ENCODE measurements at regions not wholly inside any gene's neighbourhood (a gene's known extent, or its start where the extent isn't known, plus 50 kb on each side); places are given as distances from the start of the nearest gene placed in this dataset.

DNA sequence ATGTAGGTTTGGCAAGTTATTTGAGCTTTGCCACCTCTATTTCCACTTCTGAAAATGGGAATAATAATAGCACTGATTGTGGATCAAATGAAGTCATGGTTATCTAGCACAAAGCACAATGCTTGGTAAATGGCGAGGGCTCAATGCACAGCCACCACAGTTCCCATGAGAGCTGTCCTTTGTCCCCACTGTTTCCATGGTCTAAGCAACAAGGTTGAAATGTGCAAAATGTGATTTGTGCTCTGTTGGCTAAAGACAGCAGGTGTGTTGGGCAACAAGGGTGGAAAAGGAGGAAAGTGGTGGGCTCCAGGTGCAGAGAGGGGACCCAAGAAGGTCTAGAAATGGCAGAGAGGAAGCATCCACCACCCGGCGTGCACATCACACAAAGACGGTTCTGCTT lies 200.5 kb downstream of the TRIM29 start:
- DNase-seq = no peak

DNA sequence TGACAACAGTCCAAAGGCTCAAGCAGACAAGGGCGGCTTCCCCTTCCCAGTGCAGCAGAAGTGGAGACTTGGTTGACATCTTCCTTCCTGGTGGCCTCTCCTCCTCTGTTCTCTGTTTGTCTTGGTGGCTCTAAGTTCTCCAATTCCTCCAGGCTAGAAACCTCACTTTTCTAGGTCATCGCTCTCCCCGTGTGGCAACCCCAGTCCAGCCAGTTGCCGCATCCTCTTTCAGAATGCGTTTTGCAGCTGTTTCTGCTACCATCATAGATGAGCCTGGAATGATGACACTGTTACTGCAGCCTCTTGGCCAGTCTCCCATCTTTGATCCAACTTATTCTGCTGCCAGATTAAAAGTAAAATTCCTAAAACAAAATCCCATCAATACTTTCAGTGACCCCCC lies 201.5 kb downstream of the TRIM29 start:
- no peak for DNase-seq

DNA sequence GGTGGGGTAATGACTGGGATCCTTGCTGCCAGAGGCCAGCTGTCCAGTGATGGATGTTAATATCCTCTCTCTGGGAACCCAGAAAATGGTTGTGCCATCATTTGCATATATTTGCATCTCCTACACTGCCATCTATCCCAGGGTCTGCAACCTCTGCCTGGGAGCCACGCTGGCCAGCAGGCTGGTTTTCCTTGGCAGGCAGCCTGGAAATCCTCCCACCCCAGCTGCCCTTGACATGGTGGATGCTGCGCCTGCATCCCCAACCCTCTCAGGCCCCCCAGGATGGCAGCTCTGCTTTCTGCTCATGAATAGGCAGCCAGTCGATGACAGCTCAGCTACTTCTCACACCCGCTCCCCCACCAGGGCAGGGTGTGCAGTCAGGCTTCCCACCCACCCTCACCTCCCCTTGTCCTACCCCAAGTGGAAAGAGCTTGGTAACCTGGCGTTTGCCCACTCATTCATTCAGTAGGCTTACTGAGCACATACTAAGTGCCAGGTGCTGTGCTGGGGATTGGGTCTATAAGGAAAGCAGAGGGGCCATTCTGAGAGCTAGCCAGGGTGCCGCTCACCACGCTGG lies 202.5 kb downstream of the TRIM29 start:
- DNase-seq = no peak

DNA sequence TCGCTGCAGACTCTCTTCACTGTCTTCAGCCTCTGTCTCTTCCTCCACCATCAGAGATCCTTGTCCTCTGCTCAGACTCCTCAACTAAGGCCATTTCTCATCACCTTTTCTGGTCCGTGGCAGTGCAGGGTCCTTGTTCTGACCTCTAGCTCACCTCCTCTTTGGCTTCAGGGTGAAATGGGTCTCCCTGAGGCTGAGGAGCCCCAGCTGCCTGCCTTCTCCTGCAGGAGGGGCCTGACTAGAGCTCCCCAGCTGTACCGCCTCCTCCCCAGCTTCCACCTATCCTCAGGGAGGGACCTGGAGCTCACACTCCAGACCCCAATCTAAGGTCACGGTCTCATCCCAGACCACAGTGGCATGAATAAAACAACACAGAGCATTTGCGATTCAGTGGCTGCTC lies 203.0 kb downstream of the TRIM29 start:
- DNase-seq = no peak

DNA sequence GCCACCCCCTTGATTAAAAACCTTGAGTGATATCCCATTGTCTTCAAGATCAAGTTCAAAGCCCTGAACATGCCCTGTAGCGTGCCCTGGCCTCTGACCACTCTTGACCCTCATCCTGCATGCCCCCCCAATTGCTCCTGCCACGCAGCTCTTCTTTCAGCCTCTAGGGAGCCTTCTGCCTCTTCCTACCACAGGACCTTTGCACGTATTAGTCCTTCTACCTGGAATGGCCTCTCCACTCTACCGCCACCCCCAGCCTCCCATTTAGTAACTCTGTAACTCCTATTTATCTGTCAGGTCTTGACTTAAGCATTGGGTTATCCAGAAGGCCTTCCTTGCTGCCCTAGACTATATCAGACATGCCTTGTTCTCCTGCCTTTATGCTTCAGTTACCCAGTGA lies 203.6 kb downstream of the TRIM29 start:
- DNase-seq = no peak

DNA sequence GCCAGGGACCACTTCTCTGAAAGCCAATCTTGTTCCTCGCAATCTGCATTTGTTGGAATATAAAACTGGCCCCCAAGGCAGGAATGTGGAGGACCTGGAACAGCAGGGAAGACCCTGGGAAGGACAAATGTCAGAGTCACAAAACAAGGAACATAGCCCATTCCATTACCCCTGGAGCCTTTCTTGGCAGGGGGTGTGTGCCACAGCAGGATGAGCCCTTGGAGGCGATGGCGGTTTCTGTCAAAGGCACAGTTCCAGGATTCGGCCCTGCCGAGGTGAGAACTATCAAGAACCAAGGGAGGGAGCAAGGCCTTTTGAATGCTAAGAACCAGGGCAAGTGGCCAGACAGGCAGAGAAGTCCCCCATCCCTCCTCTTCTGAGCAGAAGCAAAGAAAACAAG lies 204.3 kb downstream of the TRIM29 start:
- DNase-seq = no peak

DNA sequence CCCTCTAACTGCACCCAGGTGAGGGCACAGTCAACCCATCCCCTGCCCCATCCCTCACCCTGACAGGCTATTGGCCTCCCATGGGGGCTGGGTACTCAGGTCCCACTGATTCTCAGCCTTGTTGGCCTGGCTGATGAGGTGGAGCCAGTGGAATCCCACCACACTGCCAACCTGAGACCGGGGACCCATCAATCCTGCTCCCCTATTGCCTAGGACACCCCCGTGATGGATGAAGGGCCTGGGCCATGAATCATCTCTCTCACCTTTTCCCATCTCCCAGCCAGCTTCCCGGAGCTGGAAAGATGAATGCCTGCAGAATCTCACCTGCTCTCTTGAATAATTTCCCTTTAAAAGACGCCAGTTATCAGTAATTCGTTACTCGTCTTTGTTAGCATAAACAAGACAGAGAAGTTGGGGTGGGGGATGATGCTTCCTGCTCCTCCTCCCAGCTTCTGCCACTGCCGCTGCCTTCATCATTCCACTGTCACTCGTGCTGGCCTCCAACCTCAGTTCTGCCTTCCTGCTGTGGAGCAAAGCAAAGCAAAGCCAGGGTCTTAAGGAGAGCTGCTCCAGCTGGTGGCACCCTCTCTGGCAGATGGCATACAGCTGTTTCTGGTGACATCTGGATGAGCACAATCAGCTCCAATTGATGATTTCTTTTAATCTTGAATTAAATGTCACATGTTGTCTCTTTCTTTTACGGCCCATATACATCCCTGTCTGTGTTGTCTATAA lies 204.0 kb upstream of the NECTIN1 start:
- DNase-seq = no peak

DNA sequence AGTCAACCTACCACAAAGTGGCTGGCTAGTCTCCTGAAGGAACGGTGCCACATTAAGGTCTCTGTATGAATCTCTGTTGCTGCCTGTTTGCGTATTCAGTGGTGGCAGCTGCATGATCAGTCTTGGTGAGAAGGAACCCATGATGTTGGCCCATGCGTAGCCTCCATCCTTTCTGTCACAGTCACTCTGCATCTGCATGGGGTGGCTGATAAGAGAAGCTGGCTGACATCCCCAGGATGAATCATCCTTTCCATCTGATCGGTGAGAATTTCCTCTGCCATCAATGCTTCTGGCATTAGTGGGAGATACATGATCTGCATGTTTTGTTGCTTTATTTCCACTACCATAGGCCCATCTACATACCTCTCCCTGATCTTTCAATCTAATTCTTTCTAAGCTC lies 199.0 kb upstream of the NECTIN1 start:
- no peak for DNase-seq

DNA sequence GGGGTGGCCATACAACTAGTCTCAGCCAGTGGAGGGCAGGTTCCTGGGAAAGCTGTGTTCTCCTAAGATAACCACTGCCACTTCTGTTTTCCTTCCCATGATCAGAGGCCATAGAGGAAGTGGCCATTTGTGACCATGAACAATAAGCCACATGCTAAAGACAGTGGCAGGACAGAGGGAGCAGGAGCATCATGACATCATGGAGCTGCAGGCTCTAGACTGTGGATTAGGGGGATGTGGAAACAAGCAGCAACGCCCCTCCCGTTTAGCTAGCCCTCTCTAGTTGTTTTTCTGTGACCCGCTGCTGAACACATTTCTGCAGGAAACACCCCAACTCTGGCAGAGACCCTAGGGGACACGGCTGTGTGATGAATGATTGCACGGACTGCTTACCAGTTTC lies 195.0 kb upstream of the NECTIN1 start:
- no peak for DNase-seq

DNA sequence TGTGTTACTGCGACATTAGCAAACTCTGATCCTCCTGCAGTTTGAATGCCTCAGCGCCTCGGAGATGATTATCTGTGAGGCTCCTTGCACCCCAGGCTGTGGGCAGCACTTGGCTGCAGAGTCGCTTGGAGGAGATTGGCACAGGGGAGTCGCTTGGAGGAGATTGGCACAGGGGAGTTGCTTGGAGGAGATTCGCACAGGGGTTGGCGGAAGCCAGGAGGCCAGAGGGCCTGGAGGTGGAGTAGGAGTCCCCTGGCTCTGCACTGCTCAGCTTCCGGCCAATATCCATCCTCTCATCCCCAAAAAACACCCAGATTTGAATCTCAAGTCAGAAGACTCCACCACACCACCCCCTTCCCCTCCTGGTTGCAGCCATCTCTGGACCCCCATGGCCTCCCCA lies 192.6 kb upstream of the NECTIN1 start:
- DNase-seq = no peak

DNA sequence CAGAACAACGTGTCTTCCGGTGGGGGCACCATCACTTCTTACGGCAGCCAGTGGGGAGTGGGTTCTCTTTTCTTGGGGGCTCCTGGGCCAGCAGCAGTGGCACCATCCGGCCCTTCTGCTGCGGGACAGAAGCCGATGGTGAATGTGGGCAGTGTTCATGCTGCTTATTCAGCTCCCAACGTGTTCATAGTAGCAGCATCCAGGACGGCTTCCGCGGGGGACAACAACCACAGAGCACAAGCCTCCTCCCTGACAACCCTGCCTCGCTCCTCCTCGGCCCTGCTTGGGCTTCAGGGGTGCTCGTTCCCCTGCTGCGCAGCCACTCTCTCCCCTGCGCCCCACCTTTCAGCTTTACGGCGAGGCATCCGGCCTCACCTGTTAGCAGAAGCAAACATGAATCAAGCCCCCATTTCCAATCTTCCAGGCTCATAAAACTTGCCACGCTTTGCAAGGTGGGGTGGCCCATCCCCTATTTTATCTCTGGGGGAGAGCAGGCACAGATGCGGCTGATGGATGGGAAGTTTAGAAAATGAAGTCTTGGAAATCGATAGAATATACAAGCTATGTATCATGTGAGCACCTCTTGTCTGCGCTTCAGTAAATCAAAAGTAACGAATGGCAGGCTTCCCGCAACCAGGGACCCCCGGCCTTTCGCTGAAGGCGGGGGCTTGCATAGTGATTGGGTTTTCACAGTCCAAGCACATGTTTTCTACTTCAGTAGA lies 191.8 kb upstream of the NECTIN1 start:
- no peak for DNase-seq

DNA sequence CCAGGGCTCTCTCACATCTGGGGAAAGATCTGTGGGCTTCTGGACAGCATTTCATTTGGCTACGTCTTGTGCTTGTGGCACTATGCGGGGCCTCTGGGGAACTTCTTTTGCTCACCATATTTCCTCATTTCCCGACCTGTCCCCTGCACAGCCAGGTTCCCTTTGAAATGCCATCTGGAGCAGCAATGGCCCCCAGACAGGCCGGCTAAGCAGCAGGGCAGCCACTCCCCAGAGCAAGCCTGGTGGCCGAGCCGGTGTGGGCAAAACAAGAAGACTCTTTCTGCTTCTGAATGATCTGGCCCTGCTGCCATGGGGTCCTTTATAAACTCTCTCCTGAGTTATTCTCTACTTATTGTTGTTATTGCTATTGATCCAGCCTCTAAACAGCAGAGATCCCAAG lies 190.7 kb upstream of the NECTIN1 start:
- DNase-seq = no peak

DNA sequence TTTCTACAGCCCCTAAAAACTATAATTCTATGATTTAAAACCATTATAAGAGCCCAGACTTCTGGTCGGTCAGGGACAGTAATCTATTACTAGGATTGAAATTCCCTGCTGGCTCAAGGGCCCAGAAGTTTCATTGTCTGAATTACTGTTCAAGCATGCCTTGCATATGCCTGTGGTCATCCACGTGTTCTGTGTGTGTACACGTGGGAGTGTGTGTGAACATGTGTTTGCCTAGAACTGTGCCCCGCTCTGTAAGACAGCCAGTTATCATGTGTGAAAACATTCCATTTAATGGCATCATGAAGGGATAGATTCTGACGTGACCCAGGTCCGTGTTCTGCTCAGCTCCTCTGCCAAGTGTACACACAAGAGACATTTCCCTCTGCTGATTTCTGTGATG lies 189.3 kb upstream of the NECTIN1 start:
- DNase-seq = no peak

DNA sequence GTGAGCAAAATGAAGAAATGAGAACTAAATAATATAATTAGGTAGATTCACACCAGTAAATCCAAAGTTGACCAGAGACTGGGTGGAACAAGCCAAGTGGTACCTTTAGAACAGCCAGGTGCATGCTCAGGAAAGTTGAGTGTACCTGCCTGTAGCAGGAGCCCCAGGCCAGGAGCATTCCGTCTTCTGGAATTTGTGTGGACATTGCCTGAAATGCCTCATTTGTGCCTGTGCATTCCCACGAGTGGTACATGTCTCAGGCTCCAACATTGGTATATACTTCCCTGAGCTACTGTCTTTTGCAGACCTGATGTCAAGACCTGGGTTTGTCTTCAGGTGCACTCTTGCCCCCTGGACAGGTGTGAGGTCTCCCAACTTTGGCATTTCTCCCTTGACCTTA lies 187.6 kb upstream of the NECTIN1 start:
- no peak for DNase-seq

DNA sequence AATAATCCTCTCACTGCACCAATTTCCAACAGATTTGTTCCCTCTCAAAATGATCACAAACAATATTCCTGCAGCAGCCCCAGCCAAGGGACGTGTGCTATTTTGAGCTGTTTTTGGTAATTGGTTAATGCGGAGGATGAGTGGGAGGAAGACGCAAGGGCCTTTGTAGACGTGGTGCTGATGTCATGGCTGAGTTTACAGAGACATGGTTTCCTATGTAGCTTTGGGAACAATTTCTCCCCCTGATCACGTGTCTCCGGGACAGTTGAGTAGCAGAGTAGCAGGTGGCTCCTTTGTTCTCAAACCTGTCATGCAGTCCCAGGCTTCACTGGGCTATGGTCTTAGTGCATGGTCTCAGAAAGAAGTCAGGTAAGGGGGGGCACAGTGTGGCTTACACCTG lies 183.2 kb upstream of the NECTIN1 start:
- DNase-seq = peak; percentile 30

DNA sequence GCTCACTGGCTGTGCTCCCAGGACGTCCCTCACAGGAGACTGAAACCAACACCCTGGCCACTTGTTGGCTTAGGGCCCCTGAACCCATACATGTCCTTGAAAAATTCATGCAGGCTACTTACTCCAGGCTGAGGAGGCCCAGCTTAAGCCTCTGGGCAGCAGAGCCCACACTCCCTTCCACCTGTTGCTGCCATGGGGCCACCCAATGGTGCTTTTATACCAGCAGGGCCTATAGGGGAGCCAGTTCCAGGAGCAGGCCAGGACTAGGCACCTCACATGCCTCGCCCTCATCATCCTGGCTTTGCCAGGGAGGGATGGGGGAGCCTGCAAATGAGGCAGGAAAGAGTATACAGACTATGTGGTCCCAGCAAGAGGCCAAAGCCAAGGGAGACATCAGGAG lies 181.7 kb upstream of the NECTIN1 start:
- no peak for DNase-seq

DNA sequence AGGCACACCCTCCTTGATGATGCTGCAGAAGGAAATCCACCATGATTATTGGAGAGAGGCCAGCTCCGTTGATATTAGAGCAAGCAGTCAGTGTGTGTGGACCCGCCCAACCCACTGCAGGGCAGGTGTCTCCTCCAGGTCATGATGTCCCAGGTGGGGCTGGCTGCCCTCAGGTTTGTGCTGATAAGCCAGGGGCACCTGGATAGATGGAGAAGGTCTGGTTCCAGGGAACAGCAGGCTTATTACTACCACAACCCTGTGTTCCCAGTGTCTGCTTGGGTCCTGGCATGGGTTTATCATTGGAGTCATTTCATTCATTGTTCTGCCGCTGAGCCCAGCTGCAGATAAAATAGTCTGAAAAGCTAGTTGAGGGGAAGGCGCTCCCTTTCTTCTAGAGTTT lies 181.1 kb upstream of the NECTIN1 start:
- DNase-seq = no peak

DNA sequence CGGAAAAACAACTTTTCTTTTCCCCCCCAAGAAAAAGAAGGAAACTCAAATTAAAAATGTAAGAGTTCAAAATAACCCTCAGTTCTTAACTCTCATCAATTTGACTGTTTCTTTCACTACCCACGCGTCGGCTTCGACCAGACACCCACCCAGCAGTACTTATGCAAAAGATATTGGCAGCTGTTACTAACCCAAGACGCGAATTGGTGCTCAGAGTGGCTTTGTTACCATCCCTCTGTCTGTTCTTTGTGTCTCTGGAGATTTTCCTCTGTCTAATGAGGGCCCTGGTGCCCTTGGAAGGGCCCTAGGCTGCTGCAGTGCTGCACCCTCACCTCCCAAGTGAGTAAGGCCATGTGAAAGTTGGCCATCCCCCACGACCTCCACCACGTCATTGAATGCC lies 180.5 kb upstream of the NECTIN1 start:
- no peak for DNase-seq

DNA sequence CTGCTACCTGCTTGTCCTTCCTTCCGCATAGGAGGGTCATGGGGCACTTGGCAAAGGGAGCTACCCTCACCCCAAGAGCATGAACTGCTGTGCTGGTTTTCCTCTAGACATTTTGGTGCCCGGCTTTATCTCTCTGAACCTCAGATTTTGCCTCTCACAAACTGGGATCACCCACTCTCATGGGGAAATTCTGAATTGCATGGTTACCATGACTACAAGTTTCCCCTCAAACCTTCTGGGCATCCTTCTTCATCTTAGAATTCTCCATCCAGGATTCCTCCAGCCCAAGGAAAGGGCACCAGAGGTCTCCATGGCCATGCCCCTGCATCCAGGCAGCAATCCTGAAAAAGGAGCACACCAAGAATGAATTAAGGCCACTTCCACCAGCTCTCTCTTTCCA lies 180.1 kb upstream of the NECTIN1 start:
- no peak for DNase-seq

DNA sequence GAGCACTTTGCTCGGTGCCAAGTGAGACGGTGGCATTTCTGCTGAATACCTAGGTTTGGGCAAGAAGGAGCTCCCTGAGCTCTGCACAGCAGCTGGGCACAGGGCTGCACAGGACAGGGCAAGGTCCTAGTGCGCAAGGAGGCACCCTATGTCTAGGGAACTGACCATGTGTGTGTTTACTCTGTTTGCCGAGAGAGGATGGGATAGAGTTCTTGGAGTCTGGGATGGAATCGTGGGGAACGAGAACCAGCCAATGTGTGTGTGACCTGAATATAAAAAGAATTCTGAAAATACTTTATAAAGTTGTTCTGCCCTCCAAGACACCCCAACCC lies 179.5 kb upstream of the NECTIN1 start:
- DNase-seq = no peak

DNA sequence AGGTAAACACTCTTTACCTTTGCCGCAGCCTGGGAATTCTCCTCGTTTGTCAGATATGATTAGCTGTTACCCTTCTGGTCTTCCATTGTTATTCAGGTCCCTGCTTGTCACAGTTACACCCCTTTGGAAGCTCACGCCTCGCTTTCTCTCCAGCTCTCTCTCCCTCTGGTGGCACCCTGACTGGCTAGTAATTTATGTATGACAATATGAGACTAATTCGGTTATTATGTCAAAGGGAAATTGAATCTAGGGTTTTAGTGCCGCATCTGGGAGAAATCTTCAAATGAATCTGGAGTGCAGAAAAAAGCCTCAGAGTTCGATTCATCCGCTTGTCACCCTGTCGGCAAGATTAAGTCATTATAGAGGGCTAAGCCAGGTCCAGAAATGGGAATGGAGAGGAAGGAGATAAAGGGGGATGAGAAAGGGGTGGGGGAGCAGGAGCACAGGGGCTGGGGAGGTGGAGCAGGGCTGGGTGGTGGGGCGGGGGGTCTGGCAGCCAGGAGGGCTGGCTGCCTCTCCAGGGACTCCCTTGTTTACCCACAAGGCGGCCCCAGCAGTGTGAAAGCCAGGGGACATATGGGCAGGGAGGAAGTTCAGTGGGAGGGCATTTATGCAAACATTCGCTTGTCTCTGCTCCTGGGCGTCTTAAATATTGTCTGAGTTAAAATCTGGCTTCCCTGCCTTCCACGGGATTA lies 179.0 kb upstream of the NECTIN1 start:
- DNase-seq = no peak

DNA sequence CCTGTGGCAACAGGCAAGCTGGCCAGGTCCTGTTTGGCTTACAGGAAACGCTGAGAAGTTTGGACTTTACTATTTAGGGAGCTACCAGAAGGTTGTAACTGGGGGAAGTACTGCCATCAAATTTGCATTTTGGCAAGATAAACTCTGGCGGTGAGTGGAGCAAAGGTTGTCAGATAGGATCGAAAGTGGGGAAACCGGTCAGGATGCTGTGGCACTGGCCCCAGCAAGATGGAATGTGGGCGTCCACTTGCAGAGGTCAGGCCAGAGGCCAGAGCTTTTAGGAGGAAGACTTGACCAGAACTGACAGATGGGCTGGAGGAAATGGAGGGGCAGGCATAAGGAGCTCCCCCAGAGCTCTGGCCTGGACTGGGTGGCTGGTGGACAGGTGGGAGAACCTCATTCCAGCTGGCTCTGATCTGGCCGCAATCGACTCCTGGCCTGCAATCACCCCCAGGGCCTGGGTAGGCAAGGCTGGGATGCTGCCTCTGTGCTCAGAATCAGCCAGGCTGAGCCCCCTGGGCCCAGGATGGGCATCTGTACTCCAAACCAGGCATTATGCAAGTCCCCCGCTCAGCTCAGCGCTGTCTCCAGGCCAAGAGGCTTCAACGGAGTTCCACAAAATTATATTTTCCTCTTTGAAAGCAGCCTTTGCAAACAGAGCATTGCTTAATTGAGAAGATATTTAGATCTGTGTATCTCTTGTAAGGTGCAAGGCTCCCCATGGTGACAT lies 178.3 kb upstream of the NECTIN1 start:
- DNase-seq = no peak

DNA sequence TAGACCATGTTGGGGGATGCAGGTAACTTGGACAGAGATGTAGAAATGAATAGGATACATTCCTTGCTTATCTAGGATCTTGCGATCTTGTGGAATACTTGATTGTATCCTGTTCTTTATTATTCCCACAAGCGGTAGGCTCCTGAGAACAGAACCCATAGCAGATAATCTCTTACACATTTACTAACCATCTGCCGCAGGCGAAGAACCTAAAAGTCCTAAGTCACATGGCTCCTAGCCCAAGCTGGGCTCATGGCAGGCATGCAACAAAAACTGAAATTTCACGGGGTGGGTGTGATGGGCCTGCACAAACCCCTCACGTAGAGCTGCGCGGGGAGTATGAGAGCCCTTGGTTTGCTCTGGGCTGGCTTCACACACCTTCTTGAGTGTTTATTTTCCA lies 177.4 kb upstream of the NECTIN1 start:
- DNase-seq = no peak

All from left kidney (tissue), 1 donor.